ENCODE measurements at regions not wholly inside any gene's neighbourhood (a gene's known extent, or its start where the extent isn't known, plus 50 kb on each side); places are given as distances from the start of the nearest gene placed in this dataset.
"Not testable (repeated sequence)": the region's sequence is repeated elsewhere in the genome, so short reads cannot be mapped to it uniquely, and the experiment has no call there.

DNA sequence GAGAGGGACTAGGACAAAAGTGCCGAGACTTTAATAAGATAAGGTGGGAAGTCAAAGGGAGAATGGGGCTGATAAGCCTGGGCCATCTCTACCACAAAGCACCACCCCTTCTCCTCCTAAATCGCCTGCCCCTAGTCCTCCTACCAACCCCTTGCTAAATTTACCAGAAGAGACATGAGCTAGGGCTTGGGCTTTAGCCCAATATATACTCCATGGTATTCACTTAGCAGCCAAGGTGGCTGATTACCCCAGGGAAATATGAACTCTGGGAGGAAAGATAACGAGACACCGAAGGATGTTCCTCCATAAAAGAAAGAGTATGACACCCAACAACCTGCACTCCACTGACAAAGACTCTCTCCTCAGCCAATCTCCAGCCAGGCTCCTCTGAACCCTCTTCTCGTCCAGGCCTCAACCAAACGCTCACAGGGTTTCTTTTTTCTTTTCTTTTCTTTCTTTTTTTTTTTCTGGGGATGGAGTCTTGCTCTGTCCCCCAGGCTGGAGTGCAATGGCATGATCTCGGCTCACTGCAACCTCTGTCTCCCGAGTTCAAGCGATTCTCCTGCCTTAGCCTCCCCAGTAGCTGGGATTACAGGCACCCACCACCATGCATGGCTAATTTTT, 610.2 kb downstream of the UQCRFS1 start:
- no peak for DNase-seq (ENCODE audit: low read depth)

DNA sequence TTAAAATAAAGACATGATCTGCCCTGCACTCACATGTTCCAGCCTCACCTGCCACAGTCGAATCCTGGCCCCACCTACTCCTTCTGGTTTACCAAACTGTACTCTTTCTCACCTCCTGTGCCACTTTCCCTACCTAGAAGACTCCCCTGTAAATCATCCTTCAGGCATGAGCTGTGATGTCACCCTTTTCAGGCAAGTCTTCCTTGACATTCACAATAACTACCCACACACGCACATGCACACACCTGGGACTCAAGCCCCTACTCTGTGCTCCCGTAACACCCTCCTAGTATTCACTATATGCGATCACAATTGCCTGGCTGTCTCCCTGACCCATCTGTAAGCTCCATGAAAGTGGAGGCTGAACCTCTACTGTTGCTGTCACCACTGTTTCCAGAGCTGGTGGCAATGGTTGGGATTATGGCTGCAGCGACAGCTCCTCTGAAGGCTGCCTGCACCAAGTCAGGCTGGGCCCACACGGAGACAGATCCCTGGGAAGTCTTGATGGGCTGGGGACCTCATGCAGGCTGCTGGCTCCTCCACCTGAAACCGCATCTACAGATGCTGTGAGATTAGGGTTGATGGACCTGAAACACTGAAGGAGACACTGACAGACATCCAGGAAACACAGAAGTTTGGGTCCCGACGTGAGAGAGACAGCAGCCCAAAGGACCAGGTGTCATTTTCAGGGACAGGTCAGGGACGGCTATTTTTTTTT, 611.1 kb downstream of the UQCRFS1 start:
- DNase-seq (ENCODE audit: low read depth): no peak

DNA sequence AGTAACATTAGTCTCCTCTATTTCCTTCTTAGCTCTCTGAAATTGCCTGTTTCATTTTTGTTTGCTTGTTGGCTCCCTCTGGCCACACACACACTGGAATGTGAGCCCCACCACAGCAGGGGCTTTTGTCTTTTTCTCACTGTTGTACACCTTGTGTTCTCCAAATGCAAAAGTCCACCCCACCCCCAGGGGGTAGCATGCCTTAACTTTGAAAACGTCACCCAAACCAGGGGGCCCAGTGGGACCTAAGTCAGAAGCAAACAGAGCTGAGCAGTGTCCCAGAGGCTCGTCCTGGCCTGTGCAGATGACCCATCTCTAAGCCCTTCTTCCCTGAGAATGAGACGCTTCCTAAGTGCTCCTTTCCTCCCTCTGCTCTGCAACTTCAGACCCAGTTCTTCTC, 614.1 kb downstream of the UQCRFS1 start:
- no peak for DNase-seq (ENCODE audit: low read depth)

DNA sequence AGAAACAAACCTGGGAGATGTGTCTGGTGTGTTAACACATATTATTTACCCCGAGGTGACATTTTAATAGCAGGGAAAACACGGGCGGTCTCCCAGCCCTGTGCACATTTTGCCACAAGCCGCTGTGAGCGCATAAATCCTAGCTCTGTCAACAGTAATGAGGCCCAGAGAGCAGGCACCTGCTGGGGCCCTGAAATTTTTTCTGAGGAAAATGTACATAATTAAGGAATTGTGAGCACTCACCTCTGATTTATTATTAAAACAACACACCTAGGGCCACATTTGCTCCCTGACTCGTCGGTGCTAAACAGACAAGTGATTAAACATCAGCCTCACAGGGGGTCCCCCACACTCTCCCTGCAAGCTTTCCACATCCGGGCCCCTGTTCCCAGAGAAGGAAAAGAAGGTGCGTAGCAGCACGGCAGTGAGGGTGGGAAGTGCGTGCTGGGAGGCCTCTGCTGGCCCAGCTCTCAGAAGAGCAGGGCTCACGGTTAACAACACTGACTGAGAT, 616.3 kb downstream of the UQCRFS1 start:
- no peak for DNase-seq (ENCODE audit: low read depth)

DNA sequence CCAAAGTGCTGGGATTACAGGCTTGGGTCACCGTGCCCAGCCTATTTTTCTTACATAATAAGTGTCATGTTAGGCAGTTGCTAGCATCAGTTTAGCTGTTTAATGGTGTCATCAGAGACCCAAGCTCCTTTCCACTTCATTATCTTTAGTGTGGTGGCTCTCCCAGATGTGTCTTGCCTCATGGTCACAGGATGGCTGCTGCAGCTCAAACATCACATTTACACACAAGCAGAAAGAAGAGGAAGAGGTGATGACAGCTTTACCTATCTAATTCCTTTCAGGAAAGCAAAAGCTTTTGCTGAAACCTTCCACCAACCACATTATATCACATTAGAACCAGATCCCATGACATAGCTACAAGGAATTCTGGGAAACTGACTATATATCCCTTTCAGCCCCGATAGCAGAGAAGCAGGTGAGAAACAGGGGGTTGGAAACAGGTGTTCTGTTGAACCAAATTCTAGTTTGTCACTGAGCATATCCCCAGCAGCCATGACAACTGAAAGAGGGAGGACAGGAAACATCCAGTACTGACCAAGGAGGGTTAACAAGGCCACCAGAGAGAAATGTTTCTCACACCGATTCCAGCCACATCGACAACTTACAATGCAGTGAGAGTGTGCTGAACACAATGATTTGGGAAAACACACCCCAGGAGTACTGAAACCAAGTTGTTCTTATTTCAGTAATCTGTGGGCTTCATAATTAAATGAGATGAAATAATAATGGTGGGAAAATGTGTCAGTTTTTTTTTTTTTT, 617.0 kb downstream of the UQCRFS1 start:
- no peak for DNase-seq (ENCODE audit: low read depth)

DNA sequence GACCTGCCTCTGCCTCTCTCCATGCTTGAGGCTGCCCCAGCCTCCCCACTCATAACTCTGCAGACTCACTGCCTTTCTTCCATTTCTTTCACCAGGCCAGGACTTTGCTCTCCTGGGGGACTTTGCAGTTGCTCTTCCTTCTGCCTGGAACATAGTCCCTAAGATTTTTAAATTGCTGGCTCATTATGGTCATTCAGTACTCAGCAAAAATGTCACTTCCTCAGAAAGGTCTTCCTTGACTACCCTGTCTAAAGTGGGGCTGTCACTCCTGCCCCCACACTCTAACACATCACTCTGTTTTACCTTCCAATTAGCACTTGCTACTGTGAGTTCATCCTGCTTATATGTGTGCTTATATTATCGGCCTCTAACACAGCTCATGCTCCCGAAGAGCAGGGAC, 618.2 kb downstream of the UQCRFS1 start:
- no peak for DNase-seq (ENCODE audit: low read depth)

DNA sequence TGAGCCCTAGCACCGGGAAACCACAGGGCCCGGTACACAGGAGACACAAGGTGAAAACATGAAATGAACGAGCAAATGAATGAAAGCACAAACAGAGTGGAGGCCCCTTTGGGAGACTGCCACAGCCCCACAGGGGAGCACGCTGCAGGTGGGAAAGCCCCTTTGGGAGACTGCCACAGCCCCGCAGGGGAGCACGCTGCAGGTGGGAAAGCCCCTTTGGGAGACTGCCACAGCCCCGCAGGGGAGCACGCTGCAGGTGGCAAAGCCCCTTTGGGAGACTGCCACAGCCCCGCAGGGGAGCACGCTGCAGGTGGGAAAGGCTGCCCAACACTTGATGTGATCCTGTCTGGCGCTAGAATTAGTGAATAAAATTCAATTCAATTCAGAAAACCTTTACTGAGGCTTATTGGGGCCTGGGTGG, 623.0 kb downstream of the UQCRFS1 start:
- not testable (repeated sequence) for DNase-seq (ENCODE audit: low read depth)

DNA sequence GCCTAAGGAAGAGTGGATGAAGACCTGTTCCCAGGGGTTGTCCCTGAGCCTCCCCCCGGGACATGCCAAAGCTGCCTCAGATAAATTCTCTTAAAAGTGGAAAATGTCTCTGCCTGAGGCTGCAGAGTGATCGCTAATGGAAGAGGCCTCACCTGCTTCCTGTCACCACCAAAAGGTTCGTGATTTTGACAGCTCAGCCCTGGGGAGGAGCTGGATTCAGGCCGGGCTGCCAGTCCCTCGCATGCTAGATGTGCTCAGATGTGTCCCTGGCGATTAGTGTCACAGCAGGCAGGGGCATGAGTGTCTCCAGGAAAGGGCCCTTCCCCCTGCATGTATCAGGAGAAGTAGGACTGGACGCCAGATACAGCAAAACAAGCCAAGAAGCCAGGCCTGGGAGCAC, 626.5 kb downstream of the UQCRFS1 start:
- DNase-seq (ENCODE audit: low read depth): no peak

DNA sequence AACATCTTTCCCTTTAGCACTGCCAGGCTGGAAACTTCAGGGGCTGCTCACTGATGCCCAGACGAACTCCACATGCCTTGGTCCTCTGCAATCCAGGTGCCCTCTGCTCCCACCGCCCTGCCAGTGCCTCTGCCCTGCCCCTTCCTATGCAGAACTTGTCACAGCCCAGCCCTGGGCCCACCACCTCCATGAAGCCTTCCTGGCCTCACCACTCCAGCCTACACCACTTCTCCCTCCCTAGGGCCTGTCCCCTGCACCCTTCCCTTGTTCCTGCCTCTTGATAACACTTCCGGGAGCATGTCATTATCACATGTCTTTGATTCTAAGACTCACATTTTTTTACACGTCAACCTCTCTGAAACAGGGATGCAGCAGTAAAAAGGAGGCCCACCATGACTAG, 627.2 kb downstream of the UQCRFS1 start:
- no peak for DNase-seq (ENCODE audit: low read depth)

DNA sequence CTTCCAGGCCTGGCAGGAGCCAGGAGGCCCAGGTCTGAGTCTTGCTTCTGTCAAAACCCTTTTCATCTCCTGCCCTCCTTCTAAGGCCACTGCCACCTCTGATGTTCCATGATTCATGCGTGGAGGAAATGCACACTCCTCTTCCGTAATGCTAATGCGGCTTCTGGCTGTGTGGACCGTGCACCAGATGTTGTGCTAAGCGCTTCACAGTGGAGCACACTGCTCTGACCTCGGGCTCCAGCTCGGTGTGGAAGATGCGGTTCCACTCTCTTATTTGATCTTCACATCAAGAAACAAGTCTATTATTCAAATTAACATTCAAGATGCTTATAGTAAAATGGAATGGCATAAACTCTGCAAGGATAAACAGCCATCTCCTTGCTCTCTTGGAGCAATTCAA, 629.2 kb downstream of the UQCRFS1 start:
- DNase-seq (ENCODE audit: low read depth): no peak

DNA sequence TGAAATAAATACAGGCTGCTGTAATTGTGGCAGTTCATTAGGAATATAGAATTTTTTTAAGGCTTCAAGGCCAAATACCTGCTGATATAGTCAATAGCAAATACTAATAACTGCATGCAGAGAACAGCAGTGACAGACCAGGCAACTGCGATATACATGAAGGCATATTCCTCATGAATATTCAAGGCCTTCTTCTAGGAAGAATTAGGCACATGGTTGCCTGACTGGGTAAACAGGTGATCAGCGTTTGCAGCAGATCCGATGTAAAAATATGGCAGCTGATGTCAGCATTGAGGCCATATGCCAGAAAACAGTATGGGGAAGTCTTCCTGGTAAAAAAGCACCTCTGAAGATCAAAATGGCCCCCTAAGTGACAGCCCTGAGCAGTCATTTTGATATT, 629.7 kb downstream of the UQCRFS1 start:
- DNase-seq (ENCODE audit: low read depth): no peak

DNA sequence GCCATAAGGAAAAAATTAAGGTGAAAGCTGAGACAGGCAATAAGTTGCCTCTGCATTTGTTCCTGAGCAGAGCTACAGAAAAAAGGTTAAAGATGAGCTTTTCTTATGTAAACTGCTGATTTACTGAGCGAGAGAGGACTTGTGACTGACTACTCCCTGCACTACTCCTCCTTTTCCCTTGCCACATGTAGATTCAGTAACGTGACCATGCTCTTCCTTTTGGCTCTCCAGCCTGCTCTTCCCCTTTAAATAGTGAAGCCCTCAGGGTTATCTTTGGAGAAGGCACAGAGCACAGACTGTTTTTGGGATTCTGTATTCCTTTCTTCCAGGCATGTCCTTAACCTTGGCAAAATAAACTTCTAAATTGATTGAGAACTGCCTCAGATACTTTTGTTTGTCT, 630.2 kb downstream of the UQCRFS1 start:
- DNase-seq (ENCODE audit: low read depth): no peak

DNA sequence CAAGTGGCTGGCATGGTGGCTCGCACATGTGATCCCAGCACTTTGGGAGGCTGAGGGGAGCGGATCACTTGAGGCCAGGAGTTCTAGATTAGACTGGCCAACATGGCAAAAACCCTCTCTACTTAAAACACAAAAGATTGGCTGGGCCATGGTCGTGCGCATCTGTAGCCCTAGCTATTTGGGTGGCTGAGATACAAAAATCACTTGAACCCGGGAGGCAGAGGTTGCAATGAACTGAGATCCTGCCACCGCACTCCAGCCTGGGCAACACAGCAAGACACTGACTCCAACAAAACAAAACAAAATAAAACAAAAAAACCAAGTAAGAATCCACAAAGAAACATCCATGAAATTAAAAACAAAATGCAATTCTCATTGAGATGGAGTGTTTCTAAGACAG, 630.6 kb downstream of the UQCRFS1 start:
- no peak for DNase-seq (ENCODE audit: low read depth)

DNA sequence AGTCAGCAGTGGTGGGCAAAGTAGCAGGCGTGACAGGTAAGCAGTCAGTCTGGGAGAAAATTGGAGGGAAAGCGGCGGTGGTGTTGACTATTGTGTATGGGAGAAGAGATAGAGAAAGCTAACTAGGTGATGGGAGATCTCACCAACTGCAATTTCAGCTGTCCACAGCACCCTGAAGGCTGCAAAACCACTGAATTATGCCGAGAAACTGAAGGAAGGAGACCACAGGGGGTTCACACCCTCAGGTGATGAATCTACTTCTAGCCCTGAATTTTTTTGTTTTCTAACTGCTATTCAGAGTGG, 631.5 kb downstream of the UQCRFS1 start:
- no peak for DNase-seq (ENCODE audit: low read depth)

DNA sequence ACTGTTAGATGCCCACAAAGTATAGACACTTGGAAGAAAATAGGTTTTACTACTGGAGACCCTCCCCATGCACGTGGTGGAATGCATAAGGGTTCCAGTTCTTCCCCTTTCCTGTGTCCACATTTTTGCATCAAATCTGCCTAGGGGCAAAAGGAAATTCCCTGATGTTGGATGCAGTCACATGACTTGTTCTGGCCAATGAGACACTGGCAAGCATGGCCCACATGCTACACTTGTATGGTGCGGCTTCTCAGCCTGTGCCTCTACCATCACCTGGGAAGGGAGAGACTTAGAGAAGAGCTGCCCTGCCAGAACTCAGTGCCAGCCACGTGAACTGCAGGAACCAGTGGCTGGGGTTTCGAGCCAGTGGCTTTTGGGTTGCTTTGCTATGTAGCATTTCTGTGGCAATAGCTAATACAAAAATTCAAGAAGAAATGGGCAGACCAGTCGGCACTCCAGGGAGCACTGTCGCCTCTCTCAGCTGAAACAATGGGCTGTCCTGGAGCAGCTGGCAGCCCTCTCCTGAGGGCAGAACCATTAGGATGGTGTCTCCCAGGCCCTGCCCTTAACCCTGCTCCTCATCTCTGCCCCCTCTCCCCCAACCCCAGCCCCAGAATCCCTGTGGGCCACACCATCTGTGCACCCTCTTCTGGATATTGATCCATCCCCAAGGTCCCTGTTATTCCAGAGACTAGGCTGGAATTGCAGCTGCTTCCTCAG, 634.0 kb downstream of the UQCRFS1 start:
- peak; percentile 12 for DNase-seq (ENCODE audit: low read depth)

DNA sequence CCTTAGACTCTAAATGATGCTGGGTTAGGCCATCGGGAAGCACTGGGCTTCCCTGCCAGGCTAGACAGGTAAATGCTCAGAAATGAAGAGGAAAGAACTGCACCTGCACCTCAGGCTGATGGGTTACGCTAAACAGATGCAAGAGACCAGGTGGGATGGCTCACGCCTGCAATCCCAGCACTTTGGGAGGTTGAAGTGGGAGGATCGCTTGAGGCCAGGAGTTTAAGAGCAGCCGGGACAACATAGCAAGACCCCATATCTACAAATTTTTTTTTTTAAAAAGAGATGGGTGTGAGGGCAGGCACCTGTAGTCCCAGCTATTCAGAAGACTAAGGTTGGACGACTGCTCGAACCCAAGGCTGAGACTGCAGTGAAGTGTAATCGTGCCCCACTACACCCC, 634.7 kb downstream of the UQCRFS1 start:
- no peak for DNase-seq (ENCODE audit: low read depth)

DNA sequence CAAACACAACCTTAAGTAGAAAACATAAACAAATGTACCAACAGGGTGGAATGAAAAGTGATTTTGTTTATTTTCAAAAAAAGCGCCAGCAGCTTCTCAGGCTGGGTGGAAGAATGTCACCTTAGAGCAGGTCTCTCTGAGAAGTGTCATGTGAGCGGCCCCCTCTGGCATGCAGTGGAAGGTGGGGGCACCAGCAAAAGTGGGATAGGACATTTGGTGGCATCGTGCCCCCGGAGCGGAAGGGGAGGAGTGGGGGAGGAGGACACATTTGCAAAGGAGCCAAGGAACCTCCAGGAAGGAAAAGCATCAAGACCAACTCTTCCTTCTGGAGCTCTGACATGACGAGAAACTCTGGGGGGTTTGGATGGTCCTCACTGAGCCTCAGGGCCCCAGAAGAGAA, 635.3 kb downstream of the UQCRFS1 start:
- no peak for DNase-seq (ENCODE audit: low read depth)

DNA sequence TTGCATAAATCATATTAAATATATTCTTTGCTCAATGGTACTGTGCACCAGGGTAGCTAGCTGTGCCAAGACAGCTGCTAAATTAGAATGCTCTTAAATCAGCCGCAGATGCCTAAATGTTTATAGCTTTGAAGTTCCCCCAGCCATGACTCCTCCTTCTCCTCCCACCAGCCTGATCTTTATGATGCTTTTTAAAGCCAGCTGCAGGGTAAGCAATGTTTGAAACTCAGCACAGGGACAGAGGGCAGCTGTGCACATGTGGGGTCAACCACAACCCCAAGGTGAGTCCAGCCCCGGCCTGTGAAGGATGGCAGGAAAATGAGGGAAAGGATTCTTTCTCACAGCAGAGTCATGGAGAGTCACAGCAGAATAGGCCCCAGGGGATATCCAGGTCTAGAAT, 635.7 kb downstream of the UQCRFS1 start:
- no peak for DNase-seq (ENCODE audit: low read depth)

DNA sequence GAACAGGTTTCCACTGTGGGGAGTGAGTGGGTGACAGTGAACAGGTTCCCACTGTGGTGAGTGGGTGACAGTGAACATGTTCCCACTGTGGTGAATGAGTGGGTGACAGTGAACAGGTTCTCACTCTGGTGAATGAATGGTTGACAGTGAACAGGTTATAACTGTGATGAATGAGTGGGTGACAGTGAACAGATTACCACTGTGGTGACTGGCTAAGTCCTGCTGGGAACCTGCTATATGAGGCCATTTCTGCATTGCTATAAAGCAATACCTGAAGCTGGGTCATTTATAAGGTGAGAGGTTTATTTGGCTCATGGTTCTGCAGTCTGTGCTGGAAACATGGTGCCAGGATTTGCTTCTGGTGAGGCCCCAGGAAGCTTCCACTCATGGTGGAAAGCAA, 637.1 kb downstream of the UQCRFS1 start:
- no peak for DNase-seq (ENCODE audit: low read depth)

DNA sequence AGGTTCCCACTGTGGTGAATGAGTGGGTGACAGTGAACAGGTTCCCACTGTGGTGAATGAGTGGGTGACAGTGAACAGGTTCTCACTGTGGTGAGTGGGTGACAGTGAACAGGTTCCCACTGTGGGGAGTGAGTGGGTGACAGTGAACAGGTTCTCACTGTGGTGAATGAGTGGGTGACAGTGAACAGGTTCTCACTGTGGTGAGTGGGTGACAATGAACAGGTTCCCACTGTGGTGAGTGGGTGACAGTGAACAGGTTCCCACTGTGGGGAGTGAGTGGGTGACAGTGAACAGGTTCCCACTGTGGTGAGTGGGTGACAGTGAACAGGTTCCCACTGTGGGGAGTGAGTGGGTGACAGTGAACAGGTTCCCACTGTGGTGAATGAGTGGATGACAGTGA, 637.6 kb downstream of the UQCRFS1 start:
- not testable (repeated sequence) for DNase-seq (ENCODE audit: low read depth)

DNA sequence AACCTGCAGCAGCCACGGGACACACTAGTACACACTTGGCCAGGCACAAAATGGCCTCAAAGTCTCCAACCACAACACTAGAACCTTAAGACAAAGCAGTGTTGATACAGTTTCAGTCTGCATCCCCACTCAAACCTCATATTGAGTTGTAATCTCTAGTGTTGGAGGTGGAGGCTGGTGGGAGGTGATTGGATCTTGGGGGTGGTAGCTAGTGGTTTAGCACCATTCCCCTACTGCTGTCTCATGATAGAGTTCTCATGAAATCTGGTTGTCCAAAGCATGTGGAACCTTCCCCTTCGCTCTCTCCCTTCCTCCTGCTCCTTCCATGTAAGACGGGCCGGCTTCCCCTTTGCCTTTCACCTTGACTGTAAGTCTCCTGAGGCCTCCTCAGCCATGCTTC, 638.7 kb downstream of the UQCRFS1 start:
- DNase-seq (ENCODE audit: low read depth): no peak
